Hepatocyte (in vitro differentiated cells): ENCODE measurements at regions not wholly inside any gene's neighbourhood (a gene's known extent, or its start where the extent isn't known, plus 50 kb on each side); places are given as distances from the start of the nearest gene placed in this dataset.

Source experiments
- DNase-seq: peaks from one replicate; pipeline ENCODE4 v3.0.0-alpha.2; 2016; ENCODE audit warnings: low spot score
- H2AFZ ChIP-seq: fragments of 200-600 bp; sonication (generic); 2 replicates; pipeline ENCODE4 v1.6.0; 2016; ENCODE audit warnings: antibody characterized with exemption, mild to moderate bottlenecking
- H3K27ac ChIP-seq: fragments of 200-600 bp; sonication (generic); 2 replicates; pipeline ENCODE4 v1.5.1; 2016; ENCODE audit warnings: mild to moderate bottlenecking
- H3K27me3 ChIP-seq: fragments of 200-600 bp; sonication (generic); 2 replicates; pipeline ENCODE4 v1.6.1; 2016
- H3K36me3 ChIP-seq: fragments of 200-600 bp; sonication (generic); replicated peaks from 2 replicates; pipeline ENCODE4 v1.5.1; 2016; ENCODE audit warnings: low read depth; ENCODE audit not compliant: insufficient read depth
- H3K4me1 ChIP-seq: fragments of 200-600 bp; sonication (generic); 2 replicates; pipeline ENCODE4 v1.5.1; 2016; ENCODE audit warnings: mild to moderate bottlenecking, moderate library complexity; ENCODE audit not compliant: insufficient read depth
- H3K4me2 ChIP-seq: fragments of 200-600 bp; sonication (generic); 2 replicates; pipeline ENCODE4 v1.6.0; 2016
- H3K4me3 ChIP-seq: fragments of 200-600 bp; sonication (generic); 2 replicates; pipeline ENCODE4 v1.5.1; 2016; ENCODE audit warnings: mild to moderate bottlenecking
- H3K79me2 ChIP-seq: fragments of 200-600 bp; sonication (generic); 2 replicates; pipeline ENCODE4 v1.6.0; 2017; ENCODE audit warnings: mild to moderate bottlenecking
- H3K9me2 ChIP-seq: fragments of 200-600 bp; sonication (generic); replicated peaks from 2 replicates; pipeline ENCODE4 v1.6.0; 2017; ENCODE audit warnings: mild to moderate bottlenecking; ENCODE audit not compliant: insufficient read depth
- H3K9me3 ChIP-seq: fragments of 200-600 bp; sonication (generic); 2 replicates; pipeline ENCODE4 v1.5.1; 2016; ENCODE audit warnings: low read depth, mild to moderate bottlenecking
- H4K20me1 ChIP-seq: fragments of 200-600 bp; sonication (generic); 2 replicates; pipeline ENCODE4 v1.6.0; 2016; ENCODE audit warnings: mild to moderate bottlenecking; ENCODE audit not compliant: insufficient read depth, poor library complexity, severe bottlenecking
- EZH2 ChIP-seq: fragments of 200-600 bp; sonication (generic); IDR thresholded peaks from 2 replicates; pipeline ENCODE4 v1.6.1; 2016; ENCODE audit warnings: antibody characterized with exemption, mild to moderate bottlenecking, borderline replicate concordance
- EZH2phosphoT487 ChIP-seq: fragments of 200-600 bp; sonication (generic); IDR thresholded peaks from one replicate; pipeline ENCODE4 v1.6.1; 2018; ENCODE audit warnings: antibody characterized with exemption, mild to moderate bottlenecking, low read depth, moderate library complexity; ENCODE audit not compliant: unreplicated experiment, severe bottlenecking
- WGBS: methylation state at CpG from one replicate; pipeline ENCODE4 v1.1.6; 2016; ENCODE audit warnings: low lambda C conversion rate; ENCODE audit errors: missing lambda C conversion rate; 5-methylcytosine and 5-hydroxymethylcytosine counted together
- TF ChIP-seq, protein P1 (sequence below): fragments of 200-600 bp; sonication (generic); IDR thresholded peaks from 2 replicates; pipeline ENCODE4 v1.5.1; 2016; ENCODE audit warnings: antibody characterized with exemption, mild to moderate bottlenecking; ENCODE audit not compliant: poor library complexity

DNA sequence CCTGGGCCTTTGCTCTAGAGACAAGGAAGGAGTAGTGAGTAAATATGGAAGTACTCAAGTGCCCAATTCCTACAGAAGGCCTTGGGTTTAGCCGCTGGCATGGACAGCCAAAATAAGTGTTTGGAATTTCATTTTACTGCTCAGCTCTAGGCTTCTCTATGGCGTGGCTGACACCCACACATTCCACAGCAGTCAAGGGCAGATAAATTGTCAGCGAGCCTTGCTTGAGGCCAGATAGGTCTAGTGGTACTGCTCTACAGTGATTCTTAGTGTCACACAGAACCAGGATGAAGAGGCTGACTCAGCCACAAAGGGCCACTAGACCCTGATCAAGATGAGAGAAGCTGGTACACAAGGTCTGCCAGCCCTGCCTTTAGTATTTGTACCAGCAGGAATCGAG is 111.0 kb upstream of the NFIB start:
- Histone ChIP-seq H3K9me3 (no peaks in the 10 kb centered on the region), H3K4me3 (no peak overlapping the region), H3K27ac (no peak overlapping the region), H2AFZ (no peak overlapping the region), H3K27me3 (no peaks in the 10 kb centered on the region), H3K9me2 (no peaks in the 10 kb centered on the region), H3K4me2 (no peak overlapping the region), H3K4me1 (peaks cover 2% of the 10 kb centered on the region), H3K79me2 (no peaks in the 10 kb centered on the region), H4K20me1 (no peaks in the 10 kb centered on the region), H3K36me3 (no peaks in the 10 kb centered on the region)
- TF ChIP-seq EZH2phosphoT487 (no peak), EZH2 (no peak)
- TF ChIP-seq, protein P1, sequence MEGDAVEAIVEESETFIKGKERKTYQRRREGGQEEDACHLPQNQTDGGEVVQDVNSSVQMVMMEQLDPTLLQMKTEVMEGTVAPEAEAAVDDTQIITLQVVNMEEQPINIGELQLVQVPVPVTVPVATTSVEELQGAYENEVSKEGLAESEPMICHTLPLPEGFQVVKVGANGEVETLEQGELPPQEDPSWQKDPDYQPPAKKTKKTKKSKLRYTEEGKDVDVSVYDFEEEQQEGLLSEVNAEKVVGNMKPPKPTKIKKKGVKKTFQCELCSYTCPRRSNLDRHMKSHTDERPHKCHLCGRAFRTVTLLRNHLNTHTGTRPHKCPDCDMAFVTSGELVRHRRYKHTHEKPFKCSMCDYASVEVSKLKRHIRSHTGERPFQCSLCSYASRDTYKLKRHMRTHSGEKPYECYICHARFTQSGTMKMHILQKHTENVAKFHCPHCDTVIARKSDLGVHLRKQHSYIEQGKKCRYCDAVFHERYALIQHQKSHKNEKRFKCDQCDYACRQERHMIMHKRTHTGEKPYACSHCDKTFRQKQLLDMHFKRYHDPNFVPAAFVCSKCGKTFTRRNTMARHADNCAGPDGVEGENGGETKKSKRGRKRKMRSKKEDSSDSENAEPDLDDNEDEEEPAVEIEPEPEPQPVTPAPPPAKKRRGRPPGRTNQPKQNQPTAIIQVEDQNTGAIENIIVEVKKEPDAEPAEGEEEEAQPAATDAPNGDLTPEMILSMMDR: no peak
- 67% methylated on average over 4 of the region's 4 CpGs for WGBS
- no peak for DNase-seq

DNA sequence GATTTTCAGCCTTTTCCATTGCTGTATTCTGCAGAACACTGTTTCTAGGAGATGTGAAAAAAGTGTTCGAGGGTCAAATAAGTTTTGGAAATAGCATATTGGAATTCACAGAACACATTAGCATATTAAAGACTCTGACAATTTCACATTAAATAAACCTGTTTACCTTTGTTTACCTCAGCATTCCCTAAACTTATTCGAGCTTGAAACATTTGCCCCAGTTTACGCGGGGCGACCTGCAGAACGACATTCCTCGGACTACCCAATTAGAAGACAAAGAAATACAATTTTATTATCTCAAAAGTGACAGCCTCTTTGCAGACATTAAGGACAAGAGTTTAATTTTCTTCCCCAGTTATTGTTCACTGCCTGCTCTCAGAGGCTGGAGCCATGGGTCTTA is 110.3 kb upstream of the NFIB start:
- no peaks in the 10 kb centered on the region for H3K79me2 ChIP-seq
- H3K4me1 ChIP-seq: peaks cover 8% of the 10 kb centered on the region
- H3K36me3 ChIP-seq: no peaks in the 10 kb centered on the region
- no peaks in the 10 kb centered on the region for H4K20me1 ChIP-seq
- TF ChIP-seq EZH2 (no peak), EZH2phosphoT487 (no peak)
- no peak for DNase-seq
- no peak overlapping the region for H3K4me3 ChIP-seq
- no peak overlapping the region for H3K27ac ChIP-seq
- no peaks in the 10 kb centered on the region for H3K9me2 ChIP-seq
- H2AFZ ChIP-seq: no peak overlapping the region
- no peaks in the 10 kb centered on the region for H3K27me3 ChIP-seq
- WGBS: 68% methylated on average over 7 of the region's 7 CpGs
- H3K4me2 ChIP-seq: no peak overlapping the region
- H3K9me3 ChIP-seq: no peaks in the 10 kb centered on the region

DNA sequence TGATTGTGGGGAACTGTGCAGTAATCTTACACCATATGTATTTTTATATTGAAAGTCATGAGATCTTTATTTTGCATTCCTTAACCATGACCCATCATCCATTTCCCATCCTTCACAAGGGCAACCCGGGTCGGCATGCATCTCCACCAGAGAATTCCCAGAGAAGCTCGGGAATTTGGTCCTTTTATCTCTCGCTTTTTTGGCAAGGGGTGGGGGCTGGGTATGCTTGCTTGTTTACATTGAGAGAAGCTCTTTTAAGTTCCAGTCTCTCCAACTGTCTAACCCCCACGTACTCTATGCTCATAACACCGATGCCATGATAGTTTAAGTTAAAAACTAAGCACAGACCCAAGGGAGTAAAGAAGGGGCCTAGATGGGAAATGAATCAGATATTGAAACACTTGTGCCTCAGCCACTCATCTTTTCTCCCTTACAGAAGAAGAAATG is 109.9 kb upstream of the NFIB start:
- no peak for DNase-seq
- H3K27me3 ChIP-seq: no peaks in the 10 kb centered on the region
- H3K36me3 ChIP-seq: no peaks in the 10 kb centered on the region
- H3K9me2 ChIP-seq: no peaks in the 10 kb centered on the region
- WGBS: 41% methylated on average over 6 of the region's 6 CpGs
- TF ChIP-seq, protein P1: no peak
- TF ChIP-seq EZH2phosphoT487: no peak
- TF ChIP-seq EZH2: no peak
- H3K4me1 ChIP-seq: peaks cover 10% of the 10 kb centered on the region
- no peak overlapping the region for H3K27ac ChIP-seq
- no peak overlapping the region for H2AFZ ChIP-seq
- H4K20me1 ChIP-seq: no peaks in the 10 kb centered on the region
- no peak overlapping the region for H3K4me3 ChIP-seq
- no peak overlapping the region for H3K4me2 ChIP-seq
- H3K9me3 ChIP-seq: no peaks in the 10 kb centered on the region
- H3K79me2 ChIP-seq: no peaks in the 10 kb centered on the region

DNA sequence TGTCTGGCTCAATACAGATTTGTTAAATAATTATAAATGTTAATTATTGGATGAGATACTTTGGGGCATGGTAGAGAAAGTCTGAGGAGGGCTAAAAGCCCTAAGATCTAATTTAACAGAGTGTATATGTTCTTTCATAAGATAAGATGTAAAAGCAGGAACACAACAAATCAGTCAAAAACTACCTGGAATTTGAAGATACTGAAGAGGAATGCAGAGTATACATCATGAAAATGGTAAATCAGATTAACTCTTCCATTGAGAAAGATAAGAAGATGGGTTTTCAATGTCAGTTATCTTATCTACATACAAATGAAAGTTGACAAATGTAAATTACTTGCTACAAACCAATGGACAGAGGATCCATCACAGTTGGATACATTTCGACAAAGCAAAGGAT is 107.3 kb upstream of the NFIB start:
- DNase-seq: no peak
- H3K4me1 ChIP-seq: peaks cover 16% of the 10 kb centered on the region
- no peaks in the 10 kb centered on the region for H3K9me2 ChIP-seq
- H3K27me3 ChIP-seq: no peaks in the 10 kb centered on the region
- no peak overlapping the region for H2AFZ ChIP-seq
- WGBS: 79% methylated on average over 1 of the region's 1 CpG
- no peak for TF ChIP-seq EZH2
- TF ChIP-seq EZH2phosphoT487: no peak
- TF ChIP-seq, protein P1: no peak
- no peaks in the 10 kb centered on the region for H3K79me2 ChIP-seq
- no peaks in the 10 kb centered on the region for H4K20me1 ChIP-seq
- no peak overlapping the region for H3K4me3 ChIP-seq
- no peaks in the 10 kb centered on the region for H3K9me3 ChIP-seq
- no peaks in the 10 kb centered on the region for H3K36me3 ChIP-seq
- no peak overlapping the region for H3K27ac ChIP-seq
- H3K4me2 ChIP-seq: no peak overlapping the region
